G401 (cell line): ENCODE measurements at regions not wholly inside any gene's neighbourhood (a gene's known extent, or its start where the extent isn't known, plus 50 kb on each side); places are given as distances from the start of the nearest gene placed in this dataset.
"Not testable (repeated sequence)": the region's sequence is repeated elsewhere in the genome, so short reads cannot be mapped to it uniquely, and the experiment has no call there.

Experiments
- DNase-seq: peaks from one replicate; pipeline ENCODE4 v3.0.0-alpha.2; 2015; ENCODE audit warnings: low spot score
- in situ Hi-C: cut with HindIII; loops from 2 replicates; pipeline ENCODE4 v1.10.0; 2016; ENCODE audit warnings: low sequenced_read_pairs, mixed read lengths

DNA sequence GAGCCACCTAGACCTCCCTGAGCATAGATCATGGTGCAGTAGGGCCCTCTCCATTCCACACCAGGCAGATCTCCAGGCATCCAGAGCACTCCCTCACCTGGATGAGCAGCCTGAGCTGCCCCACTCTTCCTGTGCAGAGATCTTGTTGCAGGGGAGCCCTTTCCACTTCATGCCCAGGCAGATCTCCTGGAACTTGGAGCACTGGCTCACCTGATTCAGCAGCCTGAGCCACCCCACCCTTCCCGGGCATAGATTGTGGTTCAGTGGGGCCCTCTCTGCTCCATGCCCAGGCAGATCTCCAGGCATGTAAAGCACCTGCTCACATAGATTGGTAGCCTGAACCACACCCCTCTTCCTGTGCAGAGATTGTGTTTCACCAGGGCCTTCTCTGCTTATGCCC is 78.0 kb downstream of the SEC16B start:
- no peak for DNase-seq
- in situ Hi-C loops, result no loop called here

GRCh38 chr1:177890479-177890878 is 79.4 kb downstream of the SEC16B start:
- in situ Hi-C loops, result no loop called here
- DNase-seq, result no peak

GRCh38 chr1:177884479-177885021 is 85.3 kb downstream of the SEC16B start:
- DNase-seq, result no peak
- in situ Hi-C loops, result no loop called here

GRCh38 chr1:177883581-177883980 is 86.3 kb downstream of the SEC16B start:
- DNase-seq, result no peak
- in situ Hi-C loops, result no loop called here

GRCh38 chr1:177880339-177880891 is 89.4 kb downstream of the SEC16B start:
- no peak for DNase-seq
- in situ Hi-C loops, result no loop called here

DNA sequence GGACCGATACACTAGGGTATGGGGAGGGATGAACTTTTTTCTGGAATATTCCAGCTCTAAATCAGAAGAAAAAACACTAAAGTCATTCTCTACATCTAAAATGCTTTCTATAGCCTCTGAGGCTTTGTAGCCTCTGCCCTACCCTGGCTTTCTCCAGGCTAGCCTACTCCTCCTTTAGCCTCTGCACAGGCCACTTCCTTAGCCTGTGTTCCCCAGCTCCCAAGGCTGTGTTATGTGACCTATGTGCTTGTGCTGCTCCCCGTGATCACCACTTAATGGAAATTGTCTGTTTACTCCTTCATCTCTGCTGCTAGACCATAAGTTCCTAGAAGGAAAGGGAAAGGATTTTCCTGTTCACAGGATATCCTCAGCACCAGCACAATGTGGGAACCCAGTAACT is 92.8 kb downstream of the SEC16B start:
- in situ Hi-C loops, result no loop called here
- DNase-seq, result no peak

- no peak for DNase-seq
- in situ Hi-C loops, result no loop called here
Observed at GRCh38 chr1:177873238-177873637, 96.6 kb downstream of the SEC16B start.

DNA sequence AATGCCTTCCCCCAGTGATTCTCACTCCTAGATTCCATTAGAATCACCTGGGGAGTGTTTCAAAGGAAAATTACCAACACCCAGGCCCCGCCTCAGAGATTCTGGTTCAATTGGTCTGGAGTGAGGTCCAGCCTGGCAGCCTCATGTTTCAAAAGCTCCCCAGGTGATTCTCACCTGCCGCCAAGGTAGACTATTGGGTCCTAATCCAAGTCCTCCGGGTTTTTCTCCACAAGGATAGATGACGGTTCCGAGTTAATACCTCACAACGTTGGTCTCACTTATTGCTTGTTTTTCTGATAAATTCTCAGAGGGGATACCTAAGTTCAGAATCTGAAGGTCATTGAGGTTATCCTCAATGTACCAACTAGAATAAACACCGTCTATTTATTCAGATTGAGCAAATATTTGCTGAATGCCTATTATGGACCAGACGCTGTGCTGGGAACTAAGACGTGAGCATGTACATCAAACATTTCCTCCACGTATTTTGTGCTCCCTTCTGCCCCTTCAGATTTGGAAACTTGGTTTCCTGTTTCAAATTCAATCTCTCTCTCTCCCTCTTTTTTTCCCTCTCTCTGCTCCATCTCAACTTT is 97.5 kb downstream of the SEC16B start:
- in situ Hi-C loops, result no loop called here
- no peak for DNase-seq

DNA sequence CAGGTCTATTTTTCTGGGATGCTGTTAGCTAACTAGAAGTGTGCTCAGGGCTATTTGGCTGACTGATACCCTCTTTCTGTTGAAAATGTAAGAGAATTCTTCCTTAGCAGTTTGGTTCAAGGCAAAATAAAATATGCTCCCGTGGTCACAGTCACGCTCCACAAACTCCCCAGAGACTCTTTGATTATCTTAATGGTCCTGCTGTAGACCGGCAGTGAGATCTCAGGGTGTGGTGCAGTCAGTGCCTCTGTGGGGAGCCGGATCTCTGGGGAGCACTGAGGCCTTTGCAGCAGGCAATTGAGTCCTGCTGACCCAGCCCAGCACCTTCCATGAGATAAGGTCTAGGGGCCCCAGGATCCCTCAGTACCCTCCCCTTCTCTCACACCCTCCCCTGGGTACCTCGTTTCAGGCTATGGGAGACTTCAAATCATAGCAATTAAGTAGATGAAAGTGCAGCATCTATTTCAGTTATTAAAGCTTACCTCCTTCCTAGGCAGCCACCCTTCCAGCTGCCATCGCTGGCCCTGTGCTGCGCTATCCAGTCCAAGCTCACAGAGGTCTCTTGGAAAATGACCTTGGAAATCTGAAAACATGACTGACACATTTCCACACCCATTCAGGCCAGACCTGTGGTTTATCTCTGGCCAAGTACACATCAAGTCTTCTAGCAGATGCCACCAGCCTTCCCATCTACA is 98.1 kb downstream of the SEC16B start:
- no peak for DNase-seq
- in situ Hi-C loops, result no loop called here

DNA sequence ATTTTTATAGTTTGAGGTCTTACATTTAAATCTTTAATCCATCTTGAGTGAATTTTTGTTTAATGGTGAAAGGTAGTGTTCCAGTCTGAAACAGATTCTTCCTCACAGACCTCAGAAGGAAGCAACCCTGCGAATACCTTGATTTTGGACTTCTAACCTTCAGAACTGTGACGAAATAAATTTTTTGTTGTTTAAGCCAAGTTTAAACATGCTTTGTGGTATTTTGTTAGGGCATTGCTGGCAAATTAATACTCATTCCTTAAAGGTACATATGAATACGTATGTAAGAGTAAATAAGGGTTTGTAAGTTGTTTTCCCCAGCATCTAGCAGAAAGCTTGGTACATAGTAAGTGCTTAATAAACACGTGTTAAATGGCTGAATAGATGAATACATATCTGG is 100.3 kb downstream of the SEC16B start:
- in situ Hi-C loops, result no loop called here

DNA sequence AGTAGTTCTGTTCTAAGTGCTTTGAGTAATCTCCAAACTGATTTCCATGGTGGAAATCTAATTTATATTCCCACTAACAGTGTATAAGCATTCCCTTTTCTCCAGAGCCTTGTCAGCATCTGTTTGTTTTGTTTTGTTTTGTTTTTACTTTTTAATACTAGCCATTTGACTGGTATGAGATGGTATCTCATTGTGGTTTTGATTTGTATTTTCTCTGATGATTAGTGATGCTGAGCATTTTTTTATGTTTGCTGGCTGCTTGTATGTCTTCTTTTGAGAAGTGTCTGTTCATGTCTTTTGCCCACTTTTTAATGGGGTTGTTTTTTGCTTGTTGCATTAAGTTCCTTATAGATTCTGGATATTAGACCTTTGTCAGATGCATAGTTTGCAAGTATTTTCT is 100.8 kb downstream of the SEC16B start:
- DNase-seq, in situ Hi-C loops: not testable (repeated sequence)

More for the DNA sequence above, 100.3 kb downstream of the SEC16B start:
- no peak for DNase-seq

DNA sequence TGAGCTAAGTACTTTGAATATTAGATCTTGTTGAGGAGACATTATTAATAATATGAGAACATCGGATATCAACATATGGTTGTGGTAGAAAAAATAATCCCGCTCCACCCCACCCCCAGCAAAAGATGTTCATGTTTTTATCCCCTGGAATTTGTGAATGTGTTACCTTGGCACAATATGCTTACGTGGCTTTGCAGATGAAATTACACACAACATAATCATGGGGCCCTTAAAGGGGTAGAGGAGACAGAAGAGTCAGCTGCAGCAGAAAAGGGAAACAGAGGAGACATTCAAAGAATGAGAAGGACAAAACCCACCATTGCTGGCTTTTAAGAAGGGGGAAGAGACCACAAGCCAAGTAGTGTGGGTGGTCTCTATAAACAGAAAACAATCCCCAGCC is 104.1 kb downstream of the SEC16B start:
- in situ Hi-C loops, result no loop called here
- DNase-seq, result no peak

GRCh38 chr1:177864538-177865305 is 105.1 kb downstream of the SEC16B start:
- in situ Hi-C loops, result no loop called here
- peak; percentile 9 for DNase-seq

DNA sequence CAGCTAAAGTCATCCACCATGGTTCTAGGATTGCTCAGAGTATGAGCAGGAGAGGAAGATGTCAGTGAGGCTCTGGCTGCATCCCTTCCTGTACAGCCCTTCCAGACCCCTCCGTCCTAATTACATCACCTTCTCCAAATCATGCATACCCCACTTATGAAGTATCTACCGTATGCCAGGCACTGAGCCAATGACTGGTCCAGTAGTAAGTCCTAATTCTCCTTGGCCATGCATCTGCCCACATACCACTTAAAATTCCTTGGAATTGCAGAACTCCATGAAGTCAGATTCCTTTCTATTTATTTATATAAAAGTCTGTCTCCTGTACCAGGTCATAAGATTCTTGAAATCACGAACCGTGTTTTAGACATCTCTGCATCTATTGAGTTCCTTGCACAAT is 106.1 kb downstream of the SEC16B start:
- no peak for DNase-seq
- in situ Hi-C loops, result no loop called here

DNA sequence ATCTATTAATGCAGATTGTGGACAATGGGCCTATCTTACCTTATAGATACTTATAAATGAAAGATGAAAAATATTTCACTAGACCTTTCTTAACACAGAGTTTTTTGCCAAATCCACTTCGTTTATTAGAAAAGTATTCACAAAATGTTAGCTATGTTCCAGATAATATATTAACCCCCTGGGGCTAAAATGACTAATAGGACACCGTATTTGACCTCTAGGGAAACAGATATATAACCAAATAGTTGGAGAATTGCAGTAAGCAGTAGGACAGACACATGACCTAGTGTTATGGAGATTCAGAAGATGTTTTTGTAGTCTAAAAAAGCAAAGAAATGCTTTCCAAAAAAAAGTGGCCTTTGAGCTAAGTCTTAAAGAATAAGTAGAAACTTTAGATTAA is 106.9 kb downstream of the SEC16B start:
- no peak for DNase-seq
- in situ Hi-C loops, result no loop called here

DNA sequence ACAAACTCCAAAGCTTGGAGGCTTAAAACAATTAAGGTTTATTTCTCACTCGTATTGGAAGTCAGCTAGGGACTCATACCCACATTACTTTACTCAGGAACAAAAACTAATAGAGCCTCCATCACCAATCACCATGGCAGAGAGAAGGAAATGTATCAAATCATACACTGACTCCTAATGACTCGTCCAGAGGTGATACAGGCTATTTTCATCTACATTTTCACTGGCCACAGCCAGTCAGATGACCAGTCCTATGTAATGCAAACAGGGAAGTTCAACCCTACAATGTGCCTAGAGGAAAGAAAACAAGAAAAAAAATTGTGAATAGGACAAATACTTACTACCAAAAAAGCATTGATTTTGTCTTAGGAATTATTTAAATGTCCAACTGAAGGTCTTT is 110.3 kb downstream of the SEC16B start:
- no peak for DNase-seq
- in situ Hi-C loops, result no loop called here

DNA sequence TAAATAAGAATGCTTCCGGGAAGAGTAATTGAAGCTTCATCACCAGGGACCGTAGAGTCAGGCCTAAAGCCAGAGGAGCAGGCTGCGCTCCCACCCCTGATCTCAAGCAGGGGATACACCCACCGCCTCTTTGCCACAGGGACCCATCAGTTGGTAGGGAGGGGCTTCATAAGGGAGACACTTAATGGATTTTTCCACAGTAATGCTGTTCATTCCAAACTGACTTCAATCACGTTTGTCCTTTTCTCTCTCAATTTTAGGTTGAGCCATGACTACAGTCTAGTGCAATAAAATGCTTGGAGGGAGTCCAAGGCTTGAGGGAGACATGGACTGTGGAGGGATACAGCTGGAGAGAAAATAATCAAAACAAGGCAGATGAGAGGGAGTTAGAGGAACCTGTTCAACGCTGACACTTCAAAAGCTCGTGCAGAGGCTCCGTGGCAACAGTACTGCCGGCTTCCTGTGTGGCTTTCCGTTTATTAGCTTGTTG is 111.5 kb downstream of the SEC16B start:
- in situ Hi-C loops, result no loop called here
- no peak for DNase-seq

DNA sequence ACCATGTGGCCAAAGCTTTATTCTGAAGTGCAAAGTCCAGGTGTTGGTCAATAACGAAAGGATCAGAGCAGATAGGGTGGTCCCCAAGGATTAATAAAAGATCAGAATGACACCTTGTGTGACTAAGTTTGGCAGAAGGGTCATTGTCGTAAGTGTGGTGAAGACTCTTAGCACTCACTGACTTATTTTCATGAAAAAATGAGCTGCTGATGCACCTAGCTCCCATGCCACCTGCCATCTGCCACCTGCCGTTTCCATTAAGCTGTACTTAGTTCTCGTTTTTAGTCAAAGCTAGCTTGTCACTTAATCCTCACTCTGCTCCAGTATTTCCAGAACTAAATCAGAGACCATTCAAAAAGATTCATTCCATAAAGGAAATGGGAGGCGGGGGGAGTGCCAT is 112.6 kb downstream of the SEC16B start:
- no peak for DNase-seq
- in situ Hi-C loops, result no loop called here

GRCh38 chr1:177854951-177855350 is 114.9 kb downstream of the SEC16B start:
- in situ Hi-C loops, result no loop called here
- DNase-seq, result no peak
